SH-SY5Y (cell line): ENCODE measurements at regions not wholly inside any gene's neighbourhood (a gene's known extent, or its start where the extent isn't known, plus 50 kb on each side); places are given as distances from the start of the nearest gene placed in this dataset.

ENCODE experiments used
- GATA2 ChIP-seq: IDR thresholded peaks from 2 replicates; pipeline ENCODE4 v1.6.1; 2011; ENCODE audit warnings: mild to moderate bottlenecking, low read depth, low read length
- GATA3 ChIP-seq: IDR thresholded peaks from 2 replicates; pipeline ENCODE4 v1.6.1; 2011; ENCODE audit warnings: low read depth, mild to moderate bottlenecking, low read length, moderate library complexity

GRCh38 chr2:156206355-156206754 lies 126.2 kb downstream of the NR4A2 start:
- no peak for TF ChIP-seq GATA2
- TF ChIP-seq GATA3, result no peak
